Coronary artery (tissue), 2 donors: ENCODE measurements at regions not wholly inside any gene's neighbourhood (a gene's known extent, or its start where the extent isn't known, plus 50 kb on each side); places are given as distances from the start of the nearest gene placed in this dataset.

ENCODE experiments used
- DNase-seq: peaks from one replicate; pipeline ENCODE4 v3.0.0-alpha.2; 2017; ENCODE audit warnings: low spot score
- H3K27ac ChIP-seq, 2 donors: fragments of 200-600 bp; sonication (generic); one replicate each; pipeline ENCODE4 v1.5.1; 2016 to 2019
- H3K4me3 ChIP-seq: fragments of 200-600 bp; sonication (generic); 2 replicates; pipeline ENCODE4 v1.5.1; 2016; ENCODE audit warnings: mild to moderate bottlenecking, moderate library complexity
- CTCF ChIP-seq: fragments of 200-600 bp; sonication (generic); IDR thresholded peaks from one replicate; pipeline ENCODE4 v1.5.1; 2019; ENCODE audit warnings: antibody characterized with exemption

GRCh38 chr13:47279920-47280319 is 383.1 kb upstream of the HTR2A start:
- TF ChIP-seq CTCF = no peak

GRCh38 chr13:47277774-47278173 is 380.9 kb upstream of the HTR2A start:
- DNase-seq = no peak
- Histone ChIP-seq H3K27ac (no peak overlapping the region), H3K4me3 (no peak overlapping the region)
- no peak for TF ChIP-seq CTCF

More at GRCh38 chr13:47279920-47280319, 383.1 kb upstream of the HTR2A start:
- H3K27ac ChIP-seq = no peak overlapping the region
- H3K4me3 ChIP-seq = no peak overlapping the region
- DNase-seq = no peak

- Histone ChIP-seq H3K27ac (no peak overlapping the region), H3K4me3 (no peak overlapping the region)
- no peak for TF ChIP-seq CTCF
- no peak for DNase-seq
These were observed 371.4 kb upstream of the HTR2A start for GRCh38 chr13:47268270-47268669.

GRCh38 chr13:47258384-47258783 is 361.5 kb upstream of the HTR2A start:
- H3K4me3 ChIP-seq = no peak overlapping the region
- DNase-seq = no peak
- no peak overlapping the region for H3K27ac ChIP-seq
- no peak for TF ChIP-seq CTCF

GRCh38 chr13:47256618-47257017 is 359.8 kb upstream of the HTR2A start:
- H3K4me3 ChIP-seq = no peak overlapping the region
- H3K27ac ChIP-seq = no peak overlapping the region
- DNase-seq = no peak
- no peak for TF ChIP-seq CTCF

- no peak overlapping the region for H3K4me3 ChIP-seq
- TF ChIP-seq CTCF = no peak
- H3K27ac ChIP-seq = peak overlapping the region; percentile 59 to 84
- DNase-seq = no peak
These were observed 355.8 kb upstream of the HTR2A start for GRCh38 chr13:47252627-47253026.

- H3K27ac ChIP-seq = peak overlapping the region; percentile 59 to 84
- TF ChIP-seq CTCF = no peak
- no peak for DNase-seq
- no peak overlapping the region for H3K4me3 ChIP-seq
These were observed 354.9 kb upstream of the HTR2A start for GRCh38 chr13:47251771-47252170.
